SK-N-SH treated with all-trans-retinoic acid at 6 μM for 48 hours (cell line): ENCODE measurements at regions not wholly inside any gene's neighbourhood (a gene's known extent, or its start where the extent isn't known, plus 50 kb on each side); places are given as distances from the start of the nearest gene placed in this dataset.

Source experiments
- ATAC-seq: fragments of 200-7000 bp; cut with Tn5 transposase; 3 replicates; pipeline ENCODE4 v1.9.1; 2020; ENCODE audit warnings: mild to moderate bottlenecking, moderate library complexity
- BACH2 ChIP-seq: fragments of 250-450 bp; sonication (Bioruptor Pico); IDR thresholded peaks from 2 replicates; pipeline ENCODE4 v1.9.0; 2021; ENCODE audit warnings: mild to moderate bottlenecking, borderline replicate concordance
- CSDC2 ChIP-seq: fragments of 250-450 bp; sonication (Bioruptor Pico); IDR thresholded peaks from 2 replicates; pipeline ENCODE4 v1.5.0; 2020; ENCODE audit warnings: mild to moderate bottlenecking, moderate library complexity
- ESRRG ChIP-seq: fragments of 250-450 bp; sonication (Bioruptor Pico); IDR thresholded peaks from 2 replicates; pipeline ENCODE4 v1.6.1; 2021; ENCODE audit warnings: mild to moderate bottlenecking
- ISL1 ChIP-seq: fragments of 250-450 bp; sonication (Bioruptor Pico); IDR thresholded peaks from 2 replicates; pipeline ENCODE4 v2.1.2; 2022; ENCODE audit warnings: mild to moderate bottlenecking, moderate library complexity
- OSR1 ChIP-seq: fragments of 250-450 bp; sonication (Bioruptor Pico); IDR thresholded peaks from 2 replicates; pipeline ENCODE4 v1.8.0; 2022; ENCODE audit warnings: moderate library complexity, mild to moderate bottlenecking, inconsistent platforms
- PPARA ChIP-seq: fragments of 250-450 bp; sonication (Bioruptor Pico); IDR thresholded peaks from 2 replicates; pipeline ENCODE4 v1.5.0; 2020; ENCODE audit warnings: mild to moderate bottlenecking, borderline replicate concordance
- RARB ChIP-seq: fragments of 250-450 bp; sonication (Bioruptor Pico); IDR thresholded peaks from 2 replicates; pipeline ENCODE4 v1.8.0; 2021; ENCODE audit warnings: mild to moderate bottlenecking, moderate library complexity
- SNAI2 ChIP-seq: fragments of 250-450 bp; sonication (Bioruptor Pico); IDR thresholded peaks from 2 replicates; pipeline ENCODE4 v1.5.0; 2020; ENCODE audit warnings: mild to moderate bottlenecking, moderate library complexity
- TCF4 ChIP-seq: fragments of 250-450 bp; sonication (Bioruptor Pico); IDR thresholded peaks from 2 replicates; pipeline ENCODE4 v1.8.0; 2021; ENCODE audit warnings: mild to moderate bottlenecking, moderate library complexity, borderline replicate concordance
- TOX ChIP-seq: fragments of 250-450 bp; sonication (Bioruptor Pico); IDR thresholded peaks from 2 replicates; pipeline ENCODE4 v1.8.0; 2021; ENCODE audit warnings: mild to moderate bottlenecking, moderate library complexity, borderline replicate concordance
- ZC3H10 ChIP-seq: fragments of 250-450 bp; sonication (Bioruptor Pico); IDR thresholded peaks from 2 replicates; pipeline ENCODE4 v1.5.1; 2021; ENCODE audit warnings: mild to moderate bottlenecking, moderate library complexity
- ZFP3 ChIP-seq: fragments of 250-450 bp; sonication (Bioruptor Pico); IDR thresholded peaks from 2 replicates; pipeline ENCODE4 v1.5.0; 2020; ENCODE audit warnings: mild to moderate bottlenecking, moderate library complexity
- ZFP30 ChIP-seq: fragments of 450-650 bp; formaldehyde crosslinking; IDR thresholded peaks from 2 replicates; pipeline ENCODE4 v1.5.0; 2022; ENCODE audit warnings: mild to moderate bottlenecking, moderate library complexity
- ZNF565 ChIP-seq: fragments of 450-650 bp; formaldehyde crosslinking; conservative IDR thresholded peaks from 2 replicates; pipeline ENCODE4 v1.5.0; 2020; ENCODE audit warnings: low read depth, mild to moderate bottlenecking, moderate library complexity
- ZNF70 ChIP-seq: fragments of 450-650 bp; formaldehyde crosslinking; IDR thresholded peaks from 2 replicates; pipeline ENCODE4 v1.5.0; 2020; ENCODE audit warnings: mild to moderate bottlenecking, moderate library complexity
- ZNF8 ChIP-seq: fragments of 450-650 bp; formaldehyde crosslinking; IDR thresholded peaks from 2 replicates; pipeline ENCODE4 v1.5.0; 2020; ENCODE audit warnings: mild to moderate bottlenecking, moderate library complexity
- TF ChIP-seq, protein P1 (sequence below): fragments of 250-450 bp; sonication (Bioruptor Pico); IDR thresholded peaks from 2 replicates; pipeline ENCODE4 v1.8.0; 2021; ENCODE audit warnings: low read depth, mild to moderate bottlenecking, moderate library complexity, borderline replicate concordance
- TF ChIP-seq, protein P2 (sequence below): fragments of 250-450 bp; sonication (Bioruptor Pico); IDR thresholded peaks from 2 replicates; pipeline ENCODE4 v1.8.0; 2020; ENCODE audit warnings: mild to moderate bottlenecking, moderate library complexity, borderline replicate concordance
- TF ChIP-seq, protein P3 (sequence below): fragments of 250-450 bp; sonication (Bioruptor Pico); IDR thresholded peaks from 2 replicates; pipeline ENCODE4 v1.5.1; 2020; ENCODE audit warnings: low read depth, mild to moderate bottlenecking, moderate library complexity
- TF ChIP-seq, protein P4 (sequence below): fragments of 250-450 bp; sonication (Bioruptor Pico); IDR thresholded peaks from 2 replicates; pipeline ENCODE4 v1.5.1; 2021; ENCODE audit warnings: mild to moderate bottlenecking, moderate library complexity
- TF ChIP-seq, protein P5 (sequence below): fragments of 250-450 bp; sonication (Bioruptor Pico); IDR thresholded peaks from 2 replicates; pipeline ENCODE4 v1.5.0; 2020; ENCODE audit warnings: mild to moderate bottlenecking, moderate library complexity

DNA sequence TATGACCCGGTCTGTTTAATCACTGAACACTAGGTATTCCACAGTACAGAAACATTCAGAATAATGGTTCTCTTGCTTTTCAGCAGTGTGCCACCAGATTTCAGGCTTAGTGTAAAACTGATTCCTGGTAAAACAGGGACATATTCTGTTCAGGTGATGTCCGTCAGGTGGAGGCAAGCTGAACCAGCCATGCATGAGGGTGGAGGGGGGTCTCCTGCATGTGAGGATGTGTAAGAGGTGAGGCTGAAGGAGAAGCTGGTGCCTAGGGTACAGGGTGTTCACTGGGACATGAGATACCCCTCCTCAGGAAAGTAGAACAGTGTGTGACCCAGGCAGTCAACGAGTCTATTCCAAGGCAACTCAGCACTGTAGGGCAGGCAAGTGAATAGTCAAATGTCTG lies 563.9 kb downstream of the BNC2 start:
- TF ChIP-seq ZC3H10 (CRISPR knock-in tag) = no peak
- no peak for TF ChIP-seq BACH2 (CRISPR knock-in tag)
- TF ChIP-seq ZNF565 (CRISPR knock-in tag) = no peak
- no peak for TF ChIP-seq OSR1 (CRISPR knock-in tag)
- TF ChIP-seq RARB = no peak
- TF ChIP-seq TCF4 (CRISPR knock-in tag) = no peak
- TF ChIP-seq ZFP30 (CRISPR knock-in tag) = no peak
- TF ChIP-seq ZNF70 = no peak
- TF ChIP-seq, protein P1, sequence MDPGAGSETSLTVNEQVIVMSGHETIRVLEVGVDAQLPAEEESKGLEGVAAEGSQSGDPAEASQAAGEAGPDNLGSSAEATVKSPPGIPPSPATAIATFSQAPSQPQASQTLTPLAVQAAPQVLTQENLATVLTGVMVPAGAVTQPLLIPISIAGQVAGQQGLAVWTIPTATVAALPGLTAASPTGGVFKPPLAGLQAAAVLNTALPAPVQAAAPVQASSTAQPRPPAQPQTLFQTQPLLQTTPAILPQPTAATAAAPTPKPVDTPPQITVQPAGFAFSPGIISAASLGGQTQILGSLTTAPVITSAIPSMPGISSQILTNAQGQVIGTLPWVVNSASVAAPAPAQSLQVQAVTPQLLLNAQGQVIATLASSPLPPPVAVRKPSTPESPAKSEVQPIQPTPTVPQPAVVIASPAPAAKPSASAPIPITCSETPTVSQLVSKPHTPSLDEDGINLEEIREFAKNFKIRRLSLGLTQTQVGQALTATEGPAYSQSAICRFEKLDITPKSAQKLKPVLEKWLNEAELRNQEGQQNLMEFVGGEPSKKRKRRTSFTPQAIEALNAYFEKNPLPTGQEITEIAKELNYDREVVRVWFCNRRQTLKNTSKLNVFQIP = no peak
- no peak for TF ChIP-seq TOX (CRISPR knock-in tag)
- TF ChIP-seq ISL1 (CRISPR knock-in tag) = no peak
- TF ChIP-seq, protein P2, sequence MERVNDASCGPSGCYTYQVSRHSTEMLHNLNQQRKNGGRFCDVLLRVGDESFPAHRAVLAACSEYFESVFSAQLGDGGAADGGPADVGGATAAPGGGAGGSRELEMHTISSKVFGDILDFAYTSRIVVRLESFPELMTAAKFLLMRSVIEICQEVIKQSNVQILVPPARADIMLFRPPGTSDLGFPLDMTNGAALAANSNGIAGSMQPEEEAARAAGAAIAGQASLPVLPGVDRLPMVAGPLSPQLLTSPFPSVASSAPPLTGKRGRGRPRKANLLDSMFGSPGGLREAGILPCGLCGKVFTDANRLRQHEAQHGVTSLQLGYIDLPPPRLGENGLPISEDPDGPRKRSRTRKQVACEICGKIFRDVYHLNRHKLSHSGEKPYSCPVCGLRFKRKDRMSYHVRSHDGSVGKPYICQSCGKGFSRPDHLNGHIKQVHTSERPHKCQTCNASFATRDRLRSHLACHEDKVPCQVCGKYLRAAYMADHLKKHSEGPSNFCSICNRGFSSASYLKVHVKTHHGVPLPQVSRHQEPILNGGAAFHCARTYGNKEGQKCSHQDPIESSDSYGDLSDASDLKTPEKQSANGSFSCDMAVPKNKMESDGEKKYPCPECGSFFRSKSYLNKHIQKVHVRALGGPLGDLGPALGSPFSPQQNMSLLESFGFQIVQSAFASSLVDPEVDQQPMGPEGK (CRISPR knock-in tag) = no peak
- TF ChIP-seq, protein P3, sequence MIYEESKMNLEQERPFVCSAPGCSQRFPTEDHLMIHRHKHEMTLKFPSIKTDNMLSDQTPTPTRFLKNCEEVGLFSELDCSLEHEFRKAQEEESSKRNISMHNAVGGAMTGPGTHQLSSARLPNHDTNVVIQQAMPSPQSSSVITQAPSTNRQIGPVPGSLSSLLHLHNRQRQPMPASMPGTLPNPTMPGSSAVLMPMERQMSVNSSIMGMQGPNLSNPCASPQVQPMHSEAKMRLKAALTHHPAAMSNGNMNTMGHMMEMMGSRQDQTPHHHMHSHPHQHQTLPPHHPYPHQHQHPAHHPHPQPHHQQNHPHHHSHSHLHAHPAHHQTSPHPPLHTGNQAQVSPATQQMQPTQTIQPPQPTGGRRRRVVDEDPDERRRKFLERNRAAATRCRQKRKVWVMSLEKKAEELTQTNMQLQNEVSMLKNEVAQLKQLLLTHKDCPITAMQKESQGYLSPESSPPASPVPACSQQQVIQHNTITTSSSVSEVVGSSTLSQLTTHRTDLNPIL (CRISPR knock-in tag) = no peak
- no peak for TF ChIP-seq SNAI2
- TF ChIP-seq PPARA (CRISPR knock-in tag) = no peak
- TF ChIP-seq CSDC2 = no peak
- TF ChIP-seq ZFP3 (CRISPR knock-in tag) = no peak
- TF ChIP-seq, protein P4, sequence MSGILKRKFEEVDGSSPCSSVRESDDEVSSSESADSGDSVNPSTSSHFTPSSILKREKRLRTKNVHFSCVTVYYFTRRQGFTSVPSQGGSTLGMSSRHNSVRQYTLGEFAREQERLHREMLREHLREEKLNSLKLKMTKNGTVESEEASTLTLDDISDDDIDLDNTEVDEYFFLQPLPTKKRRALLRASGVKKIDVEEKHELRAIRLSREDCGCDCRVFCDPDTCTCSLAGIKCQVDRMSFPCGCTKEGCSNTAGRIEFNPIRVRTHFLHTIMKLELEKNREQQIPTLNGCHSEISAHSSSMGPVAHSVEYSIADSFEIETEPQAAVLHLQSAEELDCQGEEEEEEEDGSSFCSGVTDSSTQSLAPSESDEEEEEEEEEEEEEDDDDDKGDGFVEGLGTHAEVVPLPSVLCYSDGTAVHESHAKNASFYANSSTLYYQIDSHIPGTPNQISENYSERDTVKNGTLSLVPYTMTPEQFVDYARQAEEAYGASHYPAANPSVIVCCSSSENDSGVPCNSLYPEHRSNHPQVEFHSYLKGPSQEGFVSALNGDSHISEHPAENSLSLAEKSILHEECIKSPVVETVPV (CRISPR knock-in tag) = no peak
- no peak for TF ChIP-seq ESRRG (CRISPR knock-in tag)
- no peak for ATAC-seq

DNA sequence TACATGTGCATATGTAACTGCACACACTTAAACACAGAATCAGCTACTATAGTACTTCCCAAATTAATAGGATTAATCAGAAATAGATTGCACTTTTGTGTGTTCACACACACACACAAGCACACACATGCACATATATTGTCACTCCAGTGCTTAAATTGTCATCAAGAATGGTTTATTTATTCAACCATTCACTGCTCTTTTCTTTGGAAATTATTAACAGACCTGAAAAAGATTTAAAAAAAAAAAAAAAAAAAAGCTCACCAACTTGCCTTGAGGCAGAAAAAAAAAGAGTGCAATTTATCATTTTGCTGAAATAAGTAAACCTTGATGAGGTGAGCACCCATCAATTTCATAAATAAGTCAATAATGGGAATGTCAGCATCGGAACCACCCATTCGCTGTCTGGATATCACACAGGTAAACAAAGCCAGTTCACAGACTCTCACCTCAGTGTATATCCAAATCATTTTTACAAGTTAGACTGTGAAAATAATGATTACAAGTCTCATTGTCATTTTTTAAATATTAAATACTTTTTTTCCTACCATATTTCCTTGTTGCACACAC lies 562.8 kb downstream of the BNC2 start:
- no peak for TF ChIP-seq ZC3H10 (CRISPR knock-in tag)
- no peak for TF ChIP-seq OSR1 (CRISPR knock-in tag)
- no peak for TF ChIP-seq ZFP3 (CRISPR knock-in tag)
- TF ChIP-seq PPARA (CRISPR knock-in tag) = no peak
- TF ChIP-seq TCF4 (CRISPR knock-in tag) = no peak
- TF ChIP-seq ZFP30 (CRISPR knock-in tag) = no peak
- no peak for TF ChIP-seq ZNF8 (CRISPR knock-in tag)
- TF ChIP-seq, protein P4 (CRISPR knock-in tag) = no peak
- no peak for ATAC-seq

DNA sequence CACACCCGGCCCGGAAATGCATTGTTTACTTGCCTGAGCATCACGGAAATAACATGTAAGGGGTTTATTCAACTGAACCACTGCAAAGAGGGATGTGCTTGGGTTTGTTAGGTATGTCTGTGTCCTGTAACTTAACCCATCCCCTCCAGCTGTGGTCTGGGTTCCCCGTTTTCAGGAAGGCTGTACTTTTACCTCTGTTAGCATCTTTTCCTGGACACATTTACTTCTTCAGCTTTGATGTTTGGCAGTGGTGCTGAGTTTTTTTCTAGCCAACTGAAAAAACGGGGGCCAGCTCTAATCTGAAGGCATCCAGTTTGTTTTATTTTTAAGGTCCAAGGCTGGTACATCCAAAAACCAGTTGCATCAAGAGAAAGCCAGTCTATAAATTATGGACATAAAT lies 561.8 kb downstream of the BNC2 start:
- ATAC-seq = no peak
- no peak for TF ChIP-seq ESRRG (CRISPR knock-in tag)
- TF ChIP-seq ZNF70 = no peak
- no peak for TF ChIP-seq TCF4 (CRISPR knock-in tag)
- no peak for TF ChIP-seq ISL1 (CRISPR knock-in tag)
- TF ChIP-seq CSDC2 = no peak
- TF ChIP-seq, protein P5, sequence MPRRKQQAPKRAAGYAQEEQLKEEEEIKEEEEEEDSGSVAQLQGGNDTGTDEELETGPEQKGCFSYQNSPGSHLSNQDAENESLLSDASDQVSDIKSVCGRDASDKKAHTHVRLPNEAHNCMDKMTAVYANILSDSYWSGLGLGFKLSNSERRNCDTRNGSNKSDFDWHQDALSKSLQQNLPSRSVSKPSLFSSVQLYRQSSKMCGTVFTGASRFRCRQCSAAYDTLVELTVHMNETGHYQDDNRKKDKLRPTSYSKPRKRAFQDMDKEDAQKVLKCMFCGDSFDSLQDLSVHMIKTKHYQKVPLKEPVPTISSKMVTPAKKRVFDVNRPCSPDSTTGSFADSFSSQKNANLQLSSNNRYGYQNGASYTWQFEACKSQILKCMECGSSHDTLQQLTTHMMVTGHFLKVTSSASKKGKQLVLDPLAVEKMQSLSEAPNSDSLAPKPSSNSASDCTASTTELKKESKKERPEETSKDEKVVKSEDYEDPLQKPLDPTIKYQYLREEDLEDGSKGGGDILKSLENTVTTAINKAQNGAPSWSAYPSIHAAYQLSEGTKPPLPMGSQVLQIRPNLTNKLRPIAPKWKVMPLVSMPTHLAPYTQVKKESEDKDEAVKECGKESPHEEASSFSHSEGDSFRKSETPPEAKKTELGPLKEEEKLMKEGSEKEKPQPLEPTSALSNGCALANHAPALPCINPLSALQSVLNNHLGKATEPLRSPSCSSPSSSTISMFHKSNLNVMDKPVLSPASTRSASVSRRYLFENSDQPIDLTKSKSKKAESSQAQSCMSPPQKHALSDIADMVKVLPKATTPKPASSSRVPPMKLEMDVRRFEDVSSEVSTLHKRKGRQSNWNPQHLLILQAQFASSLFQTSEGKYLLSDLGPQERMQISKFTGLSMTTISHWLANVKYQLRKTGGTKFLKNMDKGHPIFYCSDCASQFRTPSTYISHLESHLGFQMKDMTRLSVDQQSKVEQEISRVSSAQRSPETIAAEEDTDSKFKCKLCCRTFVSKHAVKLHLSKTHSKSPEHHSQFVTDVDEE (CRISPR knock-in tag) = no peak
- no peak for TF ChIP-seq RARB
- TF ChIP-seq, protein P1 = no peak
- TF ChIP-seq, protein P2 (CRISPR knock-in tag) = no peak
- no peak for TF ChIP-seq TOX (CRISPR knock-in tag)
